ENCODE measurements at regions not wholly inside any gene's neighbourhood (a gene's known extent, or its start where the extent isn't known, plus 50 kb on each side); places are given as distances from the start of the nearest gene placed in this dataset.

DNA sequence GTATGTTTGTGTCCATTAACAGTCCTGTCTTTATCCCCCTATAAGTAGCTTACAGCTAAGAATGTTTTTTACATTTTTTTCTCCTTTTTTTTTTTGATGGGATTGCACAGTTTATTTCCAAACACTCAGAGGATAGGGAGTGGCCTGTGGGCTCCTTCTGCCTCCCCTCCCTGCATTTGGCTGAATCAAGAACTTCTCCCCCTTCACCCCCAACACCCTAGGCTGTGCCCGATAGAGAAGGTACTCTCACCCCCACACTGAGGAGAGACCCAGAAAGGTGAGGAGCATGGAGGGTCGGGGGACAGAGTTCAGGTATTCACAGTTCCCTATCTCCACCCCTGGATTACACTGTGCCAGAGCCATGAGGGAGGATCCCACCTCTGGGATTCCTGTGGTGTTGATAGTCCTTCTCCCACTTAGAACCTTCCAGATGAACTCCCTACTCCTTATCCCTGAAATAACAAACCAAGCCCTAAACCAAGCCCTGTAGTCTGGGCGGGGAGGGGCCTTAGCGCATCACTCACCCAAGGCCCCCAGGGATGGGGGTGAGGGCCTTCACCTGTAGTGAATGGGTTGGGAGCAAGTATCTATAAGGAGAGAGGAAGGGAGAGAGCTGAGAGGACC is 97.1 kb downstream of the ADAMTS15 start:
- Mint-ChIP-seq H3K36me3 (ENCODE audit: low read depth) (no peaks in the 10 kb centered on the region), H3K27me3 (peaks cover 17% of the 10 kb centered on the region), H3K4me1 (no peaks in the 10 kb centered on the region), H3K4me3 (no peak overlapping the region), H3K9me3 (no peaks in the 10 kb centered on the region), H3K27ac (no peak overlapping the region)
- ChIA-PET CTCF (no interaction called here), POLR2A (no interaction called here)
- DNase-seq: no peak

DNA sequence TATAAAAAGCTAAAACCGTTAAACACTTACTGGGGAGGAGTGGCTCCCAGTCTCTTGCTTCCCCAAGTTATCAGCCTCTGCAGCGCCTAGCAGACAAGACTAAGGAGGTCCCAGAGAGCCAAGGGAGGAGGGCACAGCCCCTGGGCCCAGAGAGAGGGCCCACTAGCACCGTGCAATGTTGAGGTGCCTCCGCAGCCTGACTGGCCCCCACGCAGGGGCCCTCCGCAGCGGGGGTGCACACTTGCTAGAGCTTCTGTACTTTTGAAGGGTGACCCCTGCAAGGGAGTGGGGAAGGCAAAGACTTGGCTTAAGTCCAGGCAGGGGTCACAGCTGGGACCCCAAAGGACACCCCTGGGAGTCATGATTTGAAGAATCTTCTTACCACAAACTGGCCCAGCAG is 98.0 kb downstream of the ADAMTS15 start:
- DNase-seq: no peak
- Mint-ChIP-seq H3K27ac (no peak overlapping the region), H3K27me3 (peaks cover 13% of the 10 kb centered on the region), H3K9me3 (no peaks in the 10 kb centered on the region), H3K4me3 (no peak overlapping the region), H3K36me3 (ENCODE audit: low read depth) (no peaks in the 10 kb centered on the region), H3K4me1 (no peaks in the 10 kb centered on the region)
- ChIA-PET POLR2A (no interaction called here), CTCF (no interaction called here)

DNA sequence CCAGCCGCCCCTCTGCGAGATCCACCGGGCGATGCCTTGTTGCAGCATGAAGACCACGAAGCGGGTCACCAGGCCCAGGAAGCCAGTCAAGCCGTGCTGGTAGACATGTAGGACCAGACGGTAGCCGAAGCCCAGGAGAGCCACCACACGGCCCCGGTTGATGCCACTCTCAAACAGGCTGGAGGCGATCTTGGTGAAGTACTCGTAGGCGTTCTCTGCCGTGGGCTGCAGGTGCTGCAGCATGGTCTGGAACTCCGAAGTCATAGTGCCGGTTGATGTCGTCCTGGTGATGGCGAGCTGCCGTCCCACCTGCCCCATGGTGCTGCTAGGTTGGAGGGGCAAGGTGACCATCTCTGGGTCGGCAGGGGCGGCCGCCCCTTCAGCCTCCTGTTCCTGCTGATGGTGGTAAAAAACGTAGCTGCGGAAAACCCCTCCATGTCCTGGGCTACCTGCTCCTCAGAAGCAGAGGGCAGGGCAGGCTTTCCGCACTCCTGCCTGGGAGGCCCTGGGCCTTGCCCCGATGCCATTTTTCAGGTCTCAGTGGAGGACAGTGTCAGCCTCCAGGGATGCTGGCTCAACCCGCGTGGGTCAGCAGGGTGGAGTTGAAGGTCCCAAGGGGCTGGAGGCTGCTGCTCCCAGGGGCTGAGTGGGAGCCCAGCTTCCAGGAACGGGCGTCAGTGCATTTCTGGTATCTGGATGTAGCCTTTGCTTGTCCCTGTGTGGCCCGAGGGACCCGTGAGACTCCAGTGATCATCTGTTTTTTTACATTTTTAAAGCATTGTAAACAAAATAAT is 98.7 kb downstream of the ADAMTS15 start:
- CTCF ChIA-PET: no interaction called here
- Mint-ChIP-seq H3K9me3 (no peaks in the 10 kb centered on the region), H3K4me3 (no peak overlapping the region), H3K4me1 (no peaks in the 10 kb centered on the region), H3K27me3 (peaks cover 12% of the 10 kb centered on the region), H3K36me3 (ENCODE audit: low read depth) (no peaks in the 10 kb centered on the region), H3K27ac (no peak overlapping the region)
- no peak for DNase-seq
- POLR2A ChIA-PET: no interaction called here

DNA sequence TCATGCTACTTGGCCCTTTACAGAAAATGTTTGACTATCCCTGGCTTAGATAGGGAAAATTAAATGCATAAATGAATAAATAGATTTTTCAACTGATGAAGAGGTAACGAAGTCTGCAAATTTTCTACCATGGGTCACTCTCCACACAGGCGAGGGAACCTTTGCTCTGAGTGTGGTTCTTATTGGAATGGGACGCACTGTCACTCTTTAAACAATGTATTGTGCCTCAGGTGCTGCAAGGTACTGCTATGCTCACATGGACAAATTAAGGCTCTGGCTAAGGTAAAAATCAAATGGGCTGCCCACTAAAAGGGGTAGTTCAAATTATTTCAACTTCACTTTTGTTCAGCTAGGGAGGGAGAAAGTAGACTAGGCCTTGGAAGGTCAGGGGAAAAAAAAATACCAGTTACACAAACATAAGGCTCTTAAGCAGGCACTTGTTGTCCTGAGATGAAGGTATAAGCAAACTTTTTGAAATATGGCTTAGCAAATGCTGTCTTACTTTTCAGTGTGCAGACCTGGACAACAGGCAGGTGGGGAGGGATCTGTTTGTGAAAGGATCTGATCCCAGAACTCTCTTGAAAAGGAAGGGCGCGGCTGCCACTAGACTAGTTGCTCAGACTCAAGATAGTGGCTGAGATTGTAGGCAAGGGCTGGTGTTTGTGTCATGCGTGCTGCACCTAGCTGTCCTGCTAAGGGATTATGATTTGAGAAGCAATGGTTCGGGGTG is 99.5 kb downstream of the ADAMTS15 start:
- ChIA-PET CTCF (no interaction called here), POLR2A (no interaction called here)
- H3K4me1 Mint-ChIP-seq: no peaks in the 10 kb centered on the region
- DNase-seq: no peak
- peaks cover 8% of the 10 kb centered on the region for H3K27me3 Mint-ChIP-seq
- no peaks in the 10 kb centered on the region for H3K36me3 Mint-ChIP-seq (ENCODE audit: low read depth)
- no peaks in the 10 kb centered on the region for H3K9me3 Mint-ChIP-seq
- H3K27ac Mint-ChIP-seq: no peak overlapping the region
- H3K4me3 Mint-ChIP-seq: no peak overlapping the region

DNA sequence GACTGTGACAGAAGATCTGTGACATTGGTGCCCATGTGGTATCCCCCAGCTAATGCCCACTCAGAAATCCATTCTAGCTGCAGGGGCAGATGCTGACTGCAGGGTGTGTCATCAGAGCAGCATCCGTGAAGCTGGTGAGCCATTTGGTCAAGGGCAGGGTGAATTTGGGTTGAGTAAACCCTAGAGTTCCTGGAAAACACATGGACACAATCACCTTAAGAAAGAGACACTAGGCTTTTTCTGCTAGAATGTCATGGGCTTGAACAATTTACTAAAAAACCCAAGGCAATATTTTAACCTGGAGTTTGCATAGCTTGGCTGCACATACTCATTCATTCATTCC is 100.0 kb downstream of the ADAMTS15 start:
- ChIA-PET CTCF (no interaction called here), POLR2A (no interaction called here)
- DNase-seq: no peak
- no peaks in the 10 kb centered on the region for H3K36me3 Mint-ChIP-seq (ENCODE audit: low read depth)
- H3K27me3 Mint-ChIP-seq: peaks cover 8% of the 10 kb centered on the region
- no peak overlapping the region for H3K27ac Mint-ChIP-seq
- no peaks in the 10 kb centered on the region for H3K9me3 Mint-ChIP-seq
- no peak overlapping the region for H3K4me3 Mint-ChIP-seq
- no peaks in the 10 kb centered on the region for H3K4me1 Mint-ChIP-seq

DNA sequence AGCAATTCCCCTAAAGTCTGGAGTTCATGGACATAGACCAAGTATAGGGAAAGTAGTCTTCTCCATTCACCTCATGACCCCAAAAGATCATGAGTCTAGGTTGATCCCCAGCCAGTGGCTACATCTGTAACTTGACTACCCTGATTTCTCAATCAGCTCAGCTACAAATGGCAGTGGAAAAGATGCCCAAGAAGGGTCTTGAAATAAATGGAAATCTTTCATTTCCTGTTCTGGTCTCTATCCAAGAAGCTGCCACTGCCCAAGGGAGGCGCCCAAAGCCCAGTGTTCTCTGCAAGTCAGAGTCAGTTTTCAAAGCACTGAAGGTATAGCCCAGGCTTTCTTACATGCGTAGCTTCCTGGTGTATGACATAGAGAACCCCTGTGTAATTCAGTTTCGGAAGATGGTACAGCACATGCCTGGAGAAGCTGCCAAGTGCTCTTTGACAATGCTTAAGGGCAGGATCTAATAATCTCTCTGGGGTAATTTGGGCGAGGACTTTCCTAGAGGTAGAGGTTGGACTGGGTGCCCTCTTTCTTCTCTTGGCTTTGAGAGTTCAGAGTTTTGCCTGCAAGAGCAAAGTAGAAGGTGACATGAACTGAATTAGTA is 101.1 kb downstream of the ADAMTS15 start:
- no peaks in the 10 kb centered on the region for H3K36me3 Mint-ChIP-seq (ENCODE audit: low read depth)
- POLR2A ChIA-PET: no interaction called here
- H3K9me3 Mint-ChIP-seq: no peaks in the 10 kb centered on the region
- H3K27me3 Mint-ChIP-seq: peaks cover 11% of the 10 kb centered on the region
- no peak overlapping the region for H3K4me3 Mint-ChIP-seq
- no peak for DNase-seq
- CTCF ChIA-PET: no interaction called here
- no peaks in the 10 kb centered on the region for H3K4me1 Mint-ChIP-seq
- H3K27ac Mint-ChIP-seq: no peak overlapping the region

DNA sequence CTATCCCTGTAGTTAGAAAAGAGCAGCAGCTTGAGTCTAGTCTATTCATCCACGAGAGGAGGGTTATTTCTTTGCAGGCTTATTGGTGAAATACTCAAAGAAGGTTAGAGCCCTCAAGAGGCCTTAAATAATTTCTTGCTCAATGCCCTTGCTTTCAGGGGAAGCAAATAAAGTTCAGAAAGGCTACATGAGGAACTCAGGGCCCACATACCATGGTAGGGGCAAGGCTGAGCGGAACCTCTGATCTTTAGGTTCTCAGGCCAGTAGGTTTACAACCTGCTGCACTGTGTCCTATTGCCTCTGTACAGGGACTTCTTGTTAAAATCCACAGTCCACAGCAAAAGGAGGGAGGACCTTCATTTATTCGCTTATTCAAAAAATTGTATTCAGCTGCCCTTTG is 101.7 kb downstream of the ADAMTS15 start:
- Mint-ChIP-seq H3K4me3 (no peak overlapping the region), H3K36me3 (ENCODE audit: low read depth) (no peaks in the 10 kb centered on the region), H3K27me3 (peaks cover 16% of the 10 kb centered on the region), H3K9me3 (no peaks in the 10 kb centered on the region), H3K4me1 (no peaks in the 10 kb centered on the region), H3K27ac (no peak overlapping the region)
- no peak for DNase-seq
- CTCF ChIA-PET: no interaction called here
- POLR2A ChIA-PET: no interaction called here

DNA sequence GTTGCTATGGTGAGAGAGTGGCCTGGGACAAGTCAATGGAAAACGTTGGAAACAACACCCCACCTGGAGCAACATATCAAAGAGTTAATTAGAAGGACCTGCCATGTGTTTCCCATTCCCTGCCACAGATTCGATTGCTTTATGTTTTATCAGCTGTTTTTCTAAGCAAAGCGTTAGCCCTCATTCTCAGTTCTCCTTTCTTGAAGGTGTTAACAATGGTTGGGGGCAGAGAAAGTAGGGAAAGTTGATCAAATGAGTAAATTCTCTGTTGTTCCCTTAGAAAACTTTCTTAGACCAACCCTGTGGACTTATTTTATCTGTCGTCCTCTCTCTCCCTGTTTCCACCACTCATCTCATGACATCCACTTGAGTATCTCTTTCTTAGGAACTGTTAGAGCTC is 102.5 kb downstream of the ADAMTS15 start:
- peaks cover 18% of the 10 kb centered on the region for H3K27me3 Mint-ChIP-seq
- DNase-seq: no peak
- H3K4me1 Mint-ChIP-seq: no peaks in the 10 kb centered on the region
- no peak overlapping the region for H3K27ac Mint-ChIP-seq
- CTCF ChIA-PET: no interaction called here
- no peaks in the 10 kb centered on the region for H3K9me3 Mint-ChIP-seq
- H3K4me3 Mint-ChIP-seq: no peak overlapping the region
- H3K36me3 Mint-ChIP-seq (ENCODE audit: low read depth): no peaks in the 10 kb centered on the region
- POLR2A ChIA-PET: no interaction called here

DNA sequence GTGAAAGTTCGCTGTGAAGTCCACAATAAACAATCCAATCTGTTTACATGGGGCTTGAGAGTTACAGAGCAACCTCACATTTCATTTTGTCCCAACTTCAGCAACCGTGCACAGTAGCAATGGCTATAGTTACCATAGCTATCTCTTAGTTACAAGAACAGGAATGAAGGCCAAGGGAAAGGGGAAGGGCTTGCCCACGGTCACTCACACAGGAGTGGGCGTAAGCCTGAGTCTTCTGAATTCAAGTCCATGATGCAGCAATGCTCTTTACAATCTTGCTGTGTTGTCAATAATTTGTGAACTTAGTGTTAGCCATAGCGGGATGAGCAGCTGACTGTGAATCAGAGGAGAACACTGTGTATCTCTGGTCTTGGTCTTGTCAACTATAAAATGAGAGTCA is 102.9 kb downstream of the ADAMTS15 start:
- ChIA-PET CTCF (no interaction called here), POLR2A (no interaction called here)
- no peak overlapping the region for H3K27ac Mint-ChIP-seq
- peaks cover 18% of the 10 kb centered on the region for H3K27me3 Mint-ChIP-seq
- no peaks in the 10 kb centered on the region for H3K4me1 Mint-ChIP-seq
- DNase-seq: no peak
- H3K9me3 Mint-ChIP-seq: no peaks in the 10 kb centered on the region
- no peak overlapping the region for H3K4me3 Mint-ChIP-seq
- no peaks in the 10 kb centered on the region for H3K36me3 Mint-ChIP-seq (ENCODE audit: low read depth)

DNA sequence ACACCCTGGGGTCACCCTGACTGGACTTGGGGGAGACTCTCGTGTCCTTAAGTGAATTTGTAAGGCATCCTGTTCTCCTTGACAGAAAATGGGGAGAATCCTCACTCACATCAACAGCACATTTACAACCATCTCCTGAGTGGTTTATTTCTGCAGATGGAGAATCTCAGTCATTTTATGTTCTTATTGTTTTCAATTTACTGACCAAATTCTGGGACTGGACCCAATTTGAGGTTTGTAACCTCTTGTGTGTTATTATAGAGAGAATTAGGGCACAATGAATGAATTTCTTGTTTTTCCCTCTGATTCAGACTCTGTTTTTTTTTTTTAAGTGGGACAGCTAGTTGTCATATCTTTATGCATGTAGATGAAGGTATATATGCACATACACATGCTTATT is 104.9 kb downstream of the ADAMTS15 start:
- CTCF ChIA-PET: no interaction called here
- Mint-ChIP-seq H3K27ac (no peak overlapping the region), H3K4me1 (no peaks in the 10 kb centered on the region), H3K27me3 (peaks cover 19% of the 10 kb centered on the region), H3K36me3 (ENCODE audit: low read depth) (no peaks in the 10 kb centered on the region), H3K4me3 (no peak overlapping the region), H3K9me3 (no peaks in the 10 kb centered on the region)
- POLR2A ChIA-PET: no interaction called here
- no peak for DNase-seq

DNA sequence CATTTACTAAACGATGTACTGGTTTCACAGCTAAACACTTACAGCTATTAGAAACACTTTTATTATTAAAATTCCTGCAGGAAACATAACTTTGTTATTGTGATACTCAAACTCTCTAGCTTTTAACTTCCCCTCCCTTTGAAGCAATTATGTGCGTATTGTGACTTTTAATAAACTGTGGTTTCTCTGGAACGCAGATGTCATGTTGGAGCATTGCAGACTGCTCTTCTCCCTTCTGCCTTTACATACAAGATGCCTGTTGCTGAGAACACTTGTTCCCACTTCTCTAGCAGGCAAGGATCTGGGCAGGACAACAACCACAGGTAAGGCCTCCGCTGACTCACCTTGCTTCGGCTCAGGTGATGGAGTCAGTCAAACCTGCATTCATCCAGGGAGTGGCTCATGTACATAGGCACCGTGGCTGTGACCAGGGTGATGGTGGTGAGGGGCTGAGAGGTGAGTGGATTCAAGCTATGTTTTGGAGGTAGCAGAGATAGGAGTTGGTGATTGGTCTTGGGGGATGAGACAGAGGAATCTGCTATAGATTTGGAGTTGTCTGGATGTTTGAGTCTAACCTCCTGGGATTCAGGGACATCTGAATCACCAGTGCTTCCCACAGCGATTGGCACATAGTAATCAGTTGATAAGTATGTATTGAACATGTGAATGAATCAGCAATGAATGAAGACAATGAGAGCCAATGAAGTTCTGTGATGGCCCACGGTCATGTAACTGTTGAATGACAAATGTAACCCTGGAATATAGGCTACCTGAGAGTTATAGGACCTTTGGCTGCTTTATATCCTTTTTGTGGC is 106.0 kb downstream of the ADAMTS15 start:
- ChIA-PET POLR2A (no interaction called here), CTCF (no interaction called here)
- no peaks in the 10 kb centered on the region for H3K36me3 Mint-ChIP-seq (ENCODE audit: low read depth)
- no peaks in the 10 kb centered on the region for H3K4me1 Mint-ChIP-seq
- H3K27me3 Mint-ChIP-seq: peaks cover 15% of the 10 kb centered on the region
- H3K4me3 Mint-ChIP-seq: no peak overlapping the region
- H3K27ac Mint-ChIP-seq: no peak overlapping the region
- DNase-seq: no peak
- no peaks in the 10 kb centered on the region for H3K9me3 Mint-ChIP-seq

DNA sequence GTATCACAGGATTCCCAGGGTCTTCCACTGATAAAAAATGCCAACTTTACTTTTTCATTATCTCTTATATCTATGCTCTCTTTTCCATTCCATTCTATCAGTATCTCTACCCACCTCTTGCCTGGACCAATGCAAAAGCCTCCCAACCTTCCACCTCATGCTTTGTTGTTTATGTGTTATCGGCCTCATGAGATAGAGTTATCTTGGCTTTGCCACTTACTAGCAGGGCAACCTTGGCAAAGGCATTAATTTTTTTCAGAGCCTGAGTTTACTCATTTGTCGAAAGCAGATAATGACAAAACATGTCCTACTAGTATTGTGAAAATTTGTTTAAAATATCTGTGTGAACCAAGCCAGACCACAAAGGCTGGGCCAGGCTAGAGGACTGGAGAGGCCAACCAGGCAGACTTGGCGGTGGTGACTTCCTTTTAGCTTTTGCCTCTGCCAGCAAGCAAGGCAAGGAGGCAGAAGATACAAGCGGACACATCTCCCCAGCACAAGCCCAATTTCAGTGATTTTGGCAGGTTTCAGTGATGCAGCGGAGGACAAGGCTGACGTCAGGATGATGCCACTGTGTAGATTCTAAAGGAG is 106.9 kb downstream of the ADAMTS15 start:
- DNase-seq: no peak
- H3K4me3 Mint-ChIP-seq: no peak overlapping the region
- ChIA-PET POLR2A (no interaction called here), CTCF (no interaction called here)
- no peaks in the 10 kb centered on the region for H3K9me3 Mint-ChIP-seq
- no peaks in the 10 kb centered on the region for H3K4me1 Mint-ChIP-seq
- H3K27ac Mint-ChIP-seq: no peak overlapping the region
- no peaks in the 10 kb centered on the region for H3K36me3 Mint-ChIP-seq (ENCODE audit: low read depth)
- peaks cover 15% of the 10 kb centered on the region for H3K27me3 Mint-ChIP-seq

Measured in activated CD4-positive, alpha-beta memory T cell treated with anti-CD3 and anti-CD28 coated beads, Interleukin-2, amount 10 ng/mL, durations not matched to agents 7 days and 5 days (primary cell).